Embryonic facial prominence (tissue), 1 donor: ENCODE measurements at regions not wholly inside any gene's neighbourhood (a gene's known extent, or its start where the extent isn't known, plus 50 kb on each side); places are given as distances from the start of the nearest gene placed in this dataset.
A peak's percentile ranks its signal among the peaks of the same experiment; 100 is the strongest.
"Not testable (repeated sequence)": the region's sequence is repeated elsewhere in the genome, so short reads cannot be mapped to it uniquely, and the experiment has no call there.

Experiments
- DNase-seq: peaks from one replicate; pipeline ENCODE4 v3.0.0-alpha.2; 2016; ENCODE audit errors: extremely low spot score

DNA sequence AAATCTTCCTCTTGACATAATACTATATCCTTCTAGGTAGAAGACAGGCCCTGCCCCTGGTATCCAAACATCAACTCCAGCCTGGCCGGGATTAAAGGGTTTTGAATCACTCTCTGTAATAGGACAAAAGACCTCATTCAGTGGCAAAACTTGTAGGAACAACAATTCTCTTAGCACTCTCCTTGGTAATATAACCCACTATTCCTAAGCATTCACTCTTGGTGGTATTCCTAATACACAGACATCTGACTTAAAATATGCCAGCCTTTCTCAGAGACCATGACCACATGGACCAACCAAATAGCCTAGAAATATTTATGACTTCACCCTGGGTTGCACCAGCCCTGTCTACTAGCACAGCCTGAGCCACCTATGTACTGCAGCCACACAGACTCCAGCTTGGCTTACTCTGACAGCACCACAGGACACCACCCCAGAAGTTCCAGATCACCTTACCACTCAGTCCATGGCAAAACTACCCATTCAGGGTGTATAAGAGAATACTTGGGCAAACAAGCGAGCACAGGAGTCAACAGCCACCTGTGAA lies 244.9 kb upstream of the NEBL start:
- DNase-seq = no peak

GRCh38 chr10:21138769-21139340 lies 241.7 kb upstream of the NEBL start:
- DNase-seq = peak; percentile 80

DNA sequence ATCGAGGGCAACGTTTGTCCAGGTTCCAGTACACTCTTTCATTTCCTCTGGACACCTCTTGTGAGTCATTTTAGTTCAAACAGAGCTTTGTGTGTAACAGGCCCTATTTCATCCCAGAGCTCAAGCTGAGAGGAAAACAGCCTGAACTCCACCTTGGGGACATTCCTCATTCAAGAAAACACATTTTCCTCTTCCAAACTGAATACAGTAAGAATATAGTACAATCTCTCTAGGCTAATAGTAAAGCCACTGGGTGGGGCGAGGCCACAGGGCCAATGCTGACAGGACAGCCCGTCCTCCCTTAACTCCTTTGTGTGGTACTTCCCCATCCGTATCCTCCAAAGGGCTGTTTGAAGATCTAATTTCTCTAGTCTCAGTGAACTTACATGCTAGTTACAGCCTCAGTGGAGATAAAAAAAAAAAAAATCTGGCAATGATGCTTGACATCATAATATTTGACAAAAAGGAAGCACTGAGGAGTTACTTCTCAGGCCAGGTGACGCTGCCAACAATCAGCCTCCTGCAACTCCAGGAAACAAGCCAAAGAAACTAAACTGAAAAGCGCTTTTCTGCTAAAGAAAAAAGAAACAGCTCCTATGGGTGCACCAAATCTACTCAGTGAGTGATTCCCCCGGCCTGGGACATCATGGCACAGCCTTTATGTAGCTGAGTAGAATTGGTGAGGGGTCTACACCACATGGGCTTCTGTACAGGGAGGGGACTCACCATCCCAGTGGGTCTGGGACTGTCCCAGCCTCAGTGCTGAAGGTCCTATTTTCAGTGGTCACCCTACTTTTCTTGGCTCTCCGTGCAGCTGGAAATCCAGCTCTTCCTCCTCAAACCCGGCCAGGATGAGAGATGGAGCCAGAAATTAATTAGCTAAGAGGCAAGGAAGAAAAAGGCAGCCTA lies 238.2 kb upstream of the NEBL start:
- DNase-seq = no peak

DNA sequence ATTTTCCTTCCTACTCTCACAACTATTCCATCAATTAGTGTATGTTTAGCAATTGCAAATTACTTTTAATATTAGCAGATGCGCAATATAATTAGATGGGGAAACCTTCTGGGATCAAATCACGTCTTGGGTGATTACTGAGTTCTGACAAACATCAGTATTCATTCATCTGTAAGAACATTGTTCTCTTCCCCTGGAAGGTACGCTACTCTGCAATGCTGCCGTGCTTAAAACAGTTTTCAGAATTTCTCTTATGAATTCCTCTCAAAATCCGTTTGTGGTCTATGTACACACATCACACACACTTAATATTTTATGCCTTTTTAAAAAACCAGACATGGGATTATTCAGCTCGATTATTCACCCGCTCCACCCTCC lies 237.5 kb upstream of the NEBL start:
- DNase-seq = no peak

GRCh38 chr10:21130683-21131442 lies 233.8 kb upstream of the NEBL start:
- DNase-seq = no peak

GRCh38 chr10:21130108-21130507 lies 233.0 kb upstream of the NEBL start:
- DNase-seq = no peak

- DNase-seq = no peak
These were observed 228.5 kb upstream of the NEBL start for GRCh38 chr10:21125471-21126228.

DNA sequence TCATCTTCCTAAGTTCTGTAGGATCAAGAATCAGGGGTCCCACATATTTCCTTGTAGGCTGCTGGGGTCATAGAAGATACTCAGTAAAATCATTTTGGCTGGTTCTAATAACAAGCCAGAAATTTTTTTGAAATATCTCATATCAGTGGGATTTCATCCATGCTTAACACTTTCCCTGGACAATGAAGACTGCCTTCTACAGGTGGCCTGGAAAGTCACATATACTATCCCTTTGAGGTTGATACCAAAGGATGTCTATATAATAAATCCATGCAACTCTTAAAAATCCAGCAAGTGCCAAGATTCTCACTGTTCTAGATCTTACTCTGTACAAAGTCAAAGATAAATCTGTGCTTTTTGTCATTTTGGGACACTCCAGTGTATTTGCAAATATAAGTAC lies 225.8 kb upstream of the NEBL start:
- no peak for DNase-seq

GRCh38 chr10:21121822-21122221 lies 224.7 kb upstream of the NEBL start:
- not testable (repeated sequence) for DNase-seq

DNA sequence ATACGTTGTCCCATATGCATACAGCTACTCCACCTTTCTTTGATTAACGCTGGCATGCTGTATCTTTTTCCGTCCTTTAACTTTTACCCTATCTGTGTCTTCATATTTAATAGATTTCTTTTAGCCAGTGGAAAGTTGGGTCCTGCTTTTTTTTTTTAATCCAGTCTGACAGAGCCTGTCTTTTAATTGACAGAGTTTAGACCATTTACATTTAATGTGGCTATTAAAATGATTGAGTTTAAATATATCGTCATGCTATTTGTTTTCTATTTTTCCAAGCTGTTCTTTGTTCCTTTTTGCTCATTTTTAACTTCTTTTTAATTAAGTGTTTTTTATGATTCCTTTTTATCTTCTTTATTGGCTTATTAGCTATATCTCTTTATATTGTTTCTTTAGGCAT lies 217.6 kb upstream of the NEBL start:
- DNase-seq = no peak

- DNase-seq = no peak
These were observed 213.2 kb upstream of the NEBL start for GRCh38 chr10:21110358-21110757.

GRCh38 chr10:21106931-21107330 lies 209.8 kb upstream of the NEBL start:
- not testable (repeated sequence) for DNase-seq

DNA sequence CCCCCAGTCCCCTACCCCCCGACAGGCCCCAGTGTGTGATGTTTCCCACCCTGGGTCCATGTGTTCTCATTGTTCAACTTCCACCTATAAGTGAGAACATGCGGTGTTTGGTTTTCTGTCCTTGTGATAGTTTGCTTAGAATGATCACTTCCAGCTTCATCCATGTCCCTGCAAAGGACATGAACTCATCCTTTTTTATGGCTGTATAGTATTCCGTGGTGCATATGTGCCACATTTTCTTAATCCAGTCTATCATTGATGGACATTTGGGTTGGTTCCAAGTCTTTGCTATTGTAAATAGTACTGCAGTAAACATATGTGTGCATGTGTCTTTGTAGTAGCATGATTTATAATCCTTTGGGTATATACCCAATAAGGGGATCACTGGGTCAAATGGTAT lies 208.2 kb upstream of the NEBL start:
- DNase-seq = not testable (repeated sequence)

- DNase-seq = no peak
These were observed 203.9 kb upstream of the NEBL start for GRCh38 chr10:21100871-21101514.

DNA sequence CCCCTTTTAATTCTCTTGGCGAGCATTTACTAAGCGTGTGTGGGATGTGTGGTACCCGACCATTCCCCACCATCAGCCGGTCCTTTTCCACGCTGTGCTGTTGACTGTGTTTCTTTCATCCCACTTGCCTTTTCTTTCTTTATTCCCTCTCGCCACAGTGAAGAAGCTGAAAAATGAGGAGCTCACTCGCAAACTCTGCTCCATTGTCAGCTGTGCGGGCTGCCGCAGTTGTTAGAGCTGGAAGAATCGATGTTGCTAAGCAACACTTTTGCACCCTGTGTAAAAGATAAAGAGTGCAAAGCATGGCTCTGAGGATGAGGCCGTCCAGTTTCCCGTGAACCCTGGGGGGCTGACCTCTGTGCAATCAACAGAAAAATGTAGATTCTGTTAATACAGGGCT lies 203.1 kb upstream of the NEBL start:
- DNase-seq = no peak

DNA sequence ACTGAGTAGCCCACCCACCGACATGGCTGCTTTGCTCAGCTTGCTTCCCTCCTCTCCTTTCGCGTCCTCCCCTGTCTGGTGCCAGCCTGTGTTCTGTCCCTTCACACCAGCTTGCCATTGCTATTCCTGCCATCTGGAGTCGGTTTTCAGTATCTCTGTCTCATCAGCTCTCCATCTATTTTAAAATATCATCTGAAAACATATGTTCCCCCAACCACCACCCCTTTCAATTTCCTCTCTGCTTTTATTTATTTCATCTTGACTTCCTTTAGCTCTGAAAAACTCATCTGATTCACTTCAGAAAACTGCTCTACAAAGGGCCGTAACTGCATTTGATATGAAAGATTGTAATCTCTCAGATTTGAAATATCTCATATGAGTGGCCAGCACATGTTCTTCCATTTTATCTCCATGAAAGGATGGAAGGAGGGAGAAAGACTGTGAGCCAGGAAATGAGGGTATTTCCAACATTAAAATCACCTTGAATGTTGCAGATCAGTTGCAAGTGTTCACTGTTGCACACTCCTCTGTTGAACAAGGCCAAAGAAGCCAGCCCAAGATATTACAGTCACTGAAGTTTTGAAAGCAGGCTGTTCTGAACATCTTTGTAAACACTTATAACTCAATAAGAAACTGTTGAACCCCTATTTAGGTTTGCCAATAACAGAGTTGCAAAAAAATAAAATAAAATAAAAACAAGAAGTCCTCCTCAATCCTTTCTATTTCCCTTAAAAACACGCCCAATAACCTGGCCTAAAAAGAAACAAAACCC lies 202.4 kb upstream of the NEBL start:
- DNase-seq = no peak

DNA sequence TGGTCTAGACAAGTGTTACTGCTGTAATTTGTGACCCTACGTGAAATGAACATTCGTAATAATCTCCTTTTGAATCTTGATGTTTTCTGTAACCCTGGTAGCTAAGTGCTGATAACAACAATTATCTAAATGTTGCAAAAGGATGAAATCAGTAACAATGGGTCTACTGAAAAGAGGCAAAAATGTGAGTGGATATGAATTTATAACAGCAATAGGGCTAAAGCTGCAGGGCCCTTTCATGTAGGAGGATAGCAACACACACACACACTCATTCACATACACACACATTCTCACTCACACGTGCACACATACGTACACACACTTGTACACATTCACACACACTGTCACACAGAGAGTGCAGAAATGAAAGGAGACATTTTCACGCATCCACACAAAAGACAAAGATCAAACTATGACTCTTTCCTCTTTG lies 200.8 kb upstream of the NEBL start:
- no peak for DNase-seq

- DNase-seq = no peak
These were observed 198.5 kb upstream of the NEBL start for GRCh38 chr10:21095494-21096055.

DNA sequence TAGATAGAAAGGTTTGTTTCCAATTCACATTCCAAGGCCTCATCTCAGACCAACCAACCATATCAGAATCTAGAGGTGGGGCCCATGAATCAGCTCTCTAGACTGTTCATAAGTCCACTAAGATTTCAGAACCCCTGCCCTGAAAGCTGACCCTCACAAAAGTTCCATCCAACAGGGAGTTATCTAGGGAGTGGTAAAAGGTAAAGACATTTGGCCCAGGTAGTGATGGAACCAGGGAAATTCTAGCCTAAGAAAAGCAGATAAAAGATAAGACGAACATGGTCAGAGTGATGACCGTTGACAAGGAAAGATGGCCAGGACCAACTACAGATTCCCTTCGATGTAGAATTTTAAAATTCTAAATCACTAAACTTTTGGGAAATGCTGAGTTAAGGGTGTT lies 198.0 kb upstream of the NEBL start:
- no peak for DNase-seq
